Retinal pigment epithelial cell (primary cell): ENCODE measurements at regions not wholly inside any gene's neighbourhood (a gene's known extent, or its start where the extent isn't known, plus 50 kb on each side); places are given as distances from the start of the nearest gene placed in this dataset.

Experiments
- DNase-seq: peaks from one replicate; pipeline ENCODE4 v3.0.0-alpha.2; 2010; ENCODE audit warnings: low read depth
- H3K4me3 ChIP-seq: 2 replicates; pipeline ENCODE4 v1.5.1; 2011; ENCODE audit warnings: mild to moderate bottlenecking, low read length, control low read depth, moderate library complexity
- CTCF ChIP-seq: conservative IDR thresholded peaks from 2 replicates; pipeline ENCODE4 v1.5.1; 2011; ENCODE audit warnings: low read depth, low read length, control low read depth, inconsistent platforms

- peak; percentile 11 for DNase-seq
- H3K4me3 ChIP-seq = no peak overlapping the region
- no peak for TF ChIP-seq CTCF
Measured at GRCh38 chrX:124555036-124555595, 208.8 kb downstream of the SH2D1A start.

- TF ChIP-seq CTCF = no peak
- H3K4me3 ChIP-seq = no peak overlapping the region
- DNase-seq = no peak
Measured at GRCh38 chrX:124557976-124558375, 211.6 kb downstream of the SH2D1A start.

GRCh38 chrX:124573468-124573867 is 227.1 kb downstream of the SH2D1A start:
- no peak for TF ChIP-seq CTCF
- no peak overlapping the region for H3K4me3 ChIP-seq
- no peak for DNase-seq

- no peak for TF ChIP-seq CTCF
- no peak overlapping the region for H3K4me3 ChIP-seq
- no peak for DNase-seq
Measured at GRCh38 chrX:124592744-124593143, 246.4 kb downstream of the SH2D1A start.

GRCh38 chrX:124594017-124594651 is 247.8 kb downstream of the SH2D1A start:
- DNase-seq = no peak
- no peak for TF ChIP-seq CTCF
- no peak overlapping the region for H3K4me3 ChIP-seq

- DNase-seq = no peak
- no peak for TF ChIP-seq CTCF
- no peak overlapping the region for H3K4me3 ChIP-seq
Measured at GRCh38 chrX:124605511-124605910, 259.1 kb downstream of the SH2D1A start.

- H3K4me3 ChIP-seq = no peak overlapping the region
- DNase-seq = no peak
- no peak for TF ChIP-seq CTCF
Measured at GRCh38 chrX:124606724-124607123, 260.4 kb downstream of the SH2D1A start.
